ENCODE measurements at regions not wholly inside any gene's neighbourhood (a gene's known extent, or its start where the extent isn't known, plus 50 kb on each side); places are given as distances from the start of the nearest gene placed in this dataset.
"Not testable (repeated sequence)": the region's sequence is repeated elsewhere in the genome, so short reads cannot be mapped to it uniquely, and the experiment has no call there.

- Histone ChIP-seq H3K36me3 (ENCODE audit: insufficient read depth, low read length) (no peaks in the 10 kb centered on the region), H2AFZ (ENCODE audit: low read depth, low read length) (no peak overlapping the region), H3K4me3 (ENCODE audit: low read length) (no peak overlapping the region), H3K4me1 (ENCODE audit: insufficient read depth, low read length) (peaks cover 7% of the 10 kb centered on the region), H3K9me3 (ENCODE audit: low read length) (no peaks in the 10 kb centered on the region), H3K27me3 (ENCODE audit: insufficient read depth, low read length) (peaks cover 42% of the 10 kb centered on the region)
Observed at GRCh38 chr6:44001318-44002066, 125.8 kb downstream of the MRPL14 start.

- H3K4me3 ChIP-seq (ENCODE audit: low read length) = no peak overlapping the region
- no peak overlapping the region for H2AFZ ChIP-seq (ENCODE audit: low read depth, low read length)
Observed at GRCh38 chr6:44000164-44000842, 126.9 kb downstream of the MRPL14 start.

GRCh38 chr6:43999628-44000027 is 127.6 kb downstream of the MRPL14 start:
- Histone ChIP-seq H3K27me3 (ENCODE audit: insufficient read depth, low read length) (peaks cover 36% of the 10 kb centered on the region), H3K9me3 (ENCODE audit: low read length) (no peaks in the 10 kb centered on the region), H3K4me3 (ENCODE audit: low read length) (no peak overlapping the region), H3K36me3 (ENCODE audit: insufficient read depth, low read length) (no peaks in the 10 kb centered on the region), H3K4me1 (ENCODE audit: insufficient read depth, low read length) (peaks cover 4% of the 10 kb centered on the region), H2AFZ (ENCODE audit: low read depth, low read length) (no peak overlapping the region)

More at GRCh38 chr6:44000164-44000842, 126.9 kb downstream of the MRPL14 start:
- peaks cover 39% of the 10 kb centered on the region for H3K27me3 ChIP-seq (ENCODE audit: insufficient read depth, low read length)
- no peaks in the 10 kb centered on the region for H3K36me3 ChIP-seq (ENCODE audit: insufficient read depth, low read length)
- peaks cover 7% of the 10 kb centered on the region for H3K4me1 ChIP-seq (ENCODE audit: insufficient read depth, low read length)
- H3K9me3 ChIP-seq (ENCODE audit: low read length) = no peaks in the 10 kb centered on the region

GRCh38 chr6:43998592-43999243 is 128.5 kb downstream of the MRPL14 start:
- H3K27me3 ChIP-seq (ENCODE audit: insufficient read depth, low read length) = peaks cover 27% of the 10 kb centered on the region

GRCh38 chr6:43997990-43998585 is 129.2 kb downstream of the MRPL14 start:
- H3K9me3 ChIP-seq (ENCODE audit: low read length); H2AFZ ChIP-seq (ENCODE audit: low read depth, low read length); H3K36me3 ChIP-seq (ENCODE audit: insufficient read depth, low read length); H3K4me3 ChIP-seq (ENCODE audit: low read length); H3K4me1 ChIP-seq (ENCODE audit: insufficient read depth, low read length): not testable (repeated sequence)
- peaks cover 21% of the 10 kb centered on the region for H3K27me3 ChIP-seq (ENCODE audit: insufficient read depth, low read length)

More at GRCh38 chr6:43998592-43999243, 128.5 kb downstream of the MRPL14 start:
- not testable (repeated sequence) for H3K4me3 ChIP-seq (ENCODE audit: low read length); H3K9me3 ChIP-seq (ENCODE audit: low read length); H2AFZ ChIP-seq (ENCODE audit: low read depth, low read length); H3K36me3 ChIP-seq (ENCODE audit: insufficient read depth, low read length); H3K4me1 ChIP-seq (ENCODE audit: insufficient read depth, low read length)

- no peaks in the 10 kb centered on the region for H3K9me3 ChIP-seq (ENCODE audit: low read length)
- H3K4me1 ChIP-seq (ENCODE audit: insufficient read depth, low read length) = peaks cover 4% of the 10 kb centered on the region
Observed at GRCh38 chr6:43997345-43997677, 129.9 kb downstream of the MRPL14 start.

GRCh38 chr6:43996618-43997344 is 130.5 kb downstream of the MRPL14 start:
- peaks cover 13% of the 10 kb centered on the region for H3K27me3 ChIP-seq (ENCODE audit: insufficient read depth, low read length)
- H3K9me3 ChIP-seq (ENCODE audit: low read length) = no peaks in the 10 kb centered on the region
- H2AFZ ChIP-seq (ENCODE audit: low read depth, low read length) = no peak overlapping the region
- no peaks in the 10 kb centered on the region for H3K36me3 ChIP-seq (ENCODE audit: insufficient read depth, low read length)
- peaks cover under 1% of the 10 kb centered on the region for H3K4me1 ChIP-seq (ENCODE audit: insufficient read depth, low read length)
- no peak overlapping the region for H3K4me3 ChIP-seq (ENCODE audit: low read length)

More at GRCh38 chr6:43997345-43997677, 129.9 kb downstream of the MRPL14 start:
- Histone ChIP-seq H3K36me3 (ENCODE audit: insufficient read depth, low read length) (no peaks in the 10 kb centered on the region), H3K4me3 (ENCODE audit: low read length) (no peak overlapping the region), H3K27me3 (ENCODE audit: insufficient read depth, low read length) (peaks cover 18% of the 10 kb centered on the region), H2AFZ (ENCODE audit: low read depth, low read length) (no peak overlapping the region)

- no peaks in the 10 kb centered on the region for H3K27me3 ChIP-seq (ENCODE audit: insufficient read depth, low read length)
- no peak overlapping the region for H2AFZ ChIP-seq (ENCODE audit: low read depth, low read length)
- no peaks in the 10 kb centered on the region for H3K9me3 ChIP-seq (ENCODE audit: low read length)
- peaks cover 2% of the 10 kb centered on the region for H3K4me1 ChIP-seq (ENCODE audit: insufficient read depth, low read length)
- no peak overlapping the region for H3K4me3 ChIP-seq (ENCODE audit: low read length)
- no peaks in the 10 kb centered on the region for H3K36me3 ChIP-seq (ENCODE audit: insufficient read depth, low read length)
Observed at GRCh38 chr6:43995137-43995536, 132.1 kb downstream of the MRPL14 start.

GRCh38 chr6:43993881-43994523 is 133.2 kb downstream of the MRPL14 start:
- Histone ChIP-seq H2AFZ (ENCODE audit: low read depth, low read length) (no peak overlapping the region), H3K36me3 (ENCODE audit: insufficient read depth, low read length) (no peaks in the 10 kb centered on the region)

GRCh38 chr6:43992783-43993644 is 134.2 kb downstream of the MRPL14 start:
- peaks cover 2% of the 10 kb centered on the region for H3K4me1 ChIP-seq (ENCODE audit: insufficient read depth, low read length)
- no peaks in the 10 kb centered on the region for H3K9me3 ChIP-seq (ENCODE audit: low read length)
- no peaks in the 10 kb centered on the region for H3K36me3 ChIP-seq (ENCODE audit: insufficient read depth, low read length)
- no peak overlapping the region for H2AFZ ChIP-seq (ENCODE audit: low read depth, low read length)
- no peak overlapping the region for H3K4me3 ChIP-seq (ENCODE audit: low read length)
- H3K27me3 ChIP-seq (ENCODE audit: insufficient read depth, low read length) = no peaks in the 10 kb centered on the region

More at GRCh38 chr6:43993881-43994523, 133.2 kb downstream of the MRPL14 start:
- H3K27me3 ChIP-seq (ENCODE audit: insufficient read depth, low read length) = no peaks in the 10 kb centered on the region
- no peaks in the 10 kb centered on the region for H3K9me3 ChIP-seq (ENCODE audit: low read length)
- H3K4me3 ChIP-seq (ENCODE audit: low read length) = no peak overlapping the region
- H3K4me1 ChIP-seq (ENCODE audit: insufficient read depth, low read length) = peaks cover 2% of the 10 kb centered on the region

GRCh38 chr6:43992126-43992663 is 135.1 kb downstream of the MRPL14 start:
- no peaks in the 10 kb centered on the region for H3K36me3 ChIP-seq (ENCODE audit: insufficient read depth, low read length)
- no peaks in the 10 kb centered on the region for H3K27me3 ChIP-seq (ENCODE audit: insufficient read depth, low read length)
- H3K4me1 ChIP-seq (ENCODE audit: insufficient read depth, low read length) = peaks cover 2% of the 10 kb centered on the region
- H3K4me3 ChIP-seq (ENCODE audit: low read length) = no peak overlapping the region
- H3K9me3 ChIP-seq (ENCODE audit: low read length) = no peaks in the 10 kb centered on the region
- no peak overlapping the region for H2AFZ ChIP-seq (ENCODE audit: low read depth, low read length)

Data from neuron (in vitro differentiated cells).